OCI-LY1 (cell line): ENCODE measurements at regions not wholly inside any gene's neighbourhood (a gene's known extent, or its start where the extent isn't known, plus 50 kb on each side); places are given as distances from the start of the nearest gene placed in this dataset.

Source experiments
- CTCF ChIP-seq: fragments of 200-600 bp; sonication (generic), shearing (Covaris generic); IDR thresholded peaks from 2 replicates; pipeline ENCODE4 v1.5.1; 2017; ENCODE audit warnings: mild to moderate bottlenecking, antibody characterized with exemption, low read length, moderate library complexity, mixed read lengths
- EZH2 ChIP-seq: fragments of 200-600 bp; sonication (generic), shearing (Covaris generic); IDR thresholded peaks from 2 replicates; pipeline ENCODE4 v1.8.0; 2017; ENCODE audit warnings: borderline replicate concordance, mixed run types, mild to moderate bottlenecking, antibody characterized with exemption, low read length, moderate library complexity, mixed read lengths

- TF ChIP-seq EZH2 (no peak), CTCF (no peak)
Measured at GRCh38 chr7:41333511-41333910, 369.4 kb downstream of the INHBA start.
